ENCODE measurements at regions not wholly inside any gene's neighbourhood (a gene's known extent, or its start where the extent isn't known, plus 50 kb on each side); places are given as distances from the start of the nearest gene placed in this dataset.

DNA sequence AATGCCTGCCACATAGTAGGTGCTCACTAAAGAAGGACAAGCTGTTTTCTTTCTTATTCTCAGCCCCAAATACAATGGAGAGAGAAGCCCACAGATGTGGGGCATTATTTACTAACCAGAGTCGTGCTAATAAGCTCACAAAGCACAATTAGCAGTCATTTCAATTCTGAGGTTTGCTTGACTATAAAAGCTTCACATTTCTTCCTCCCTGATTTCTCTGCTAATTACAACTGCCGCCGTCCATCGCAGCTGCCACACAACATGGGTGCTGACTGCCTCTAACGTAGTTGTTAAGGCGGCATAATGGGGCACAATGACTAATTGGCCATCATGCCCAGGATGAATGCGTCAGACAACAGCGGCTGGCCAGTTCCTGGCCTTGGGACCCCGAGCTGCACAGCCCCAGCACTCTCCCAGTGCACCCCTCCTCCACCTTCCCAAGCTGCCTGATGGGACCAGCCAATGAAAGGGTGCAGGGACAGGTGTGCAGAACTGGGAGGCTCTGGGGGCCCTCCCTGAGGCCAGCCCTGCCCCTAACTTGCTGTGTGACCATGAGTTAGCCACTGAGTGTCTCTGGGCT, 109.2 kb downstream of the CCT6B start:
- H3K36me3 ChIP-seq (replicated peaks in 1 of 2; ENCODE audit: control insufficient read depth in 1 of 2, insufficient read depth in 2 of 2, low read length in 2 of 2) = no peaks in the 10 kb centered on the region
- TF ChIP-seq, protein P1, sequence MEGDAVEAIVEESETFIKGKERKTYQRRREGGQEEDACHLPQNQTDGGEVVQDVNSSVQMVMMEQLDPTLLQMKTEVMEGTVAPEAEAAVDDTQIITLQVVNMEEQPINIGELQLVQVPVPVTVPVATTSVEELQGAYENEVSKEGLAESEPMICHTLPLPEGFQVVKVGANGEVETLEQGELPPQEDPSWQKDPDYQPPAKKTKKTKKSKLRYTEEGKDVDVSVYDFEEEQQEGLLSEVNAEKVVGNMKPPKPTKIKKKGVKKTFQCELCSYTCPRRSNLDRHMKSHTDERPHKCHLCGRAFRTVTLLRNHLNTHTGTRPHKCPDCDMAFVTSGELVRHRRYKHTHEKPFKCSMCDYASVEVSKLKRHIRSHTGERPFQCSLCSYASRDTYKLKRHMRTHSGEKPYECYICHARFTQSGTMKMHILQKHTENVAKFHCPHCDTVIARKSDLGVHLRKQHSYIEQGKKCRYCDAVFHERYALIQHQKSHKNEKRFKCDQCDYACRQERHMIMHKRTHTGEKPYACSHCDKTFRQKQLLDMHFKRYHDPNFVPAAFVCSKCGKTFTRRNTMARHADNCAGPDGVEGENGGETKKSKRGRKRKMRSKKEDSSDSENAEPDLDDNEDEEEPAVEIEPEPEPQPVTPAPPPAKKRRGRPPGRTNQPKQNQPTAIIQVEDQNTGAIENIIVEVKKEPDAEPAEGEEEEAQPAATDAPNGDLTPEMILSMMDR (IDR thresholded peaks at IDR 0.05) = no peak
- H3K9me3 ChIP-seq (replicated peaks in 1 of 2; ENCODE audit: control insufficient read depth in 1 of 2, insufficient read depth in 1 of 2, low read length in 2 of 2) = no peaks in the 10 kb centered on the region
- H3K79me2 ChIP-seq (ENCODE audit: insufficient read depth, low read length) = no peaks in the 10 kb centered on the region
- Mint-ChIP-seq H3K27me3 (ENCODE audit: low read depth in 3 of 3) (peaks cover 2 to 4% (median 2%) of the 10 kb centered on the region in 3 donors), H3K27ac (no peak overlapping the region), H3K9me3 (no peaks in the 10 kb centered on the region), H3K4me3 (no peak overlapping the region), H3K4me1 (peaks cover 17% of the 10 kb centered on the region), H3K36me3 (no peaks in the 10 kb centered on the region)
- no peaks in the 10 kb centered on the region for H3K4me1 ChIP-seq (ENCODE audit: control insufficient read depth in 1 of 2, insufficient read depth in 2 of 2, low read length in 2 of 2)
- DNase-seq = no peak
- no peak overlapping the region for H3K27ac ChIP-seq (ENCODE audit: low read depth in 1 of 2, low read length in 2 of 2)
- no peaks in the 10 kb centered on the region for H4K20me1 ChIP-seq (ENCODE audit: insufficient read depth, low read length)
- 98% methylated on average over 5 of the region's 9 CpGs for WGBS (ENCODE audit: insufficient coverage)
- intact Hi-C loops (cut with micrococcal nuclease) = no loop called here
- H3K4me3 ChIP-seq (replicated peaks in 1 of 3; ENCODE audit: low read depth in 2 of 3, low read length in 3 of 3) = no peak overlapping the region
- H3K27me3 ChIP-seq (ENCODE audit: control insufficient read depth in 2 of 2, insufficient read depth in 2 of 2, low read length in 2 of 2) = no peaks in the 10 kb centered on the region
- no peak overlapping the region for H3K9ac ChIP-seq (ENCODE audit: insufficient read depth, low read length, poor library complexity, severe bottlenecking)
- H3K4me2 ChIP-seq (replicated peaks; ENCODE audit: extremely low read depth, low read length, poor library complexity, severe bottlenecking) = no peak overlapping the region
- no peak overlapping the region for H2AFZ ChIP-seq (ENCODE audit: insufficient read depth, low read depth, low read length, poor library complexity, severe bottlenecking)

DNA sequence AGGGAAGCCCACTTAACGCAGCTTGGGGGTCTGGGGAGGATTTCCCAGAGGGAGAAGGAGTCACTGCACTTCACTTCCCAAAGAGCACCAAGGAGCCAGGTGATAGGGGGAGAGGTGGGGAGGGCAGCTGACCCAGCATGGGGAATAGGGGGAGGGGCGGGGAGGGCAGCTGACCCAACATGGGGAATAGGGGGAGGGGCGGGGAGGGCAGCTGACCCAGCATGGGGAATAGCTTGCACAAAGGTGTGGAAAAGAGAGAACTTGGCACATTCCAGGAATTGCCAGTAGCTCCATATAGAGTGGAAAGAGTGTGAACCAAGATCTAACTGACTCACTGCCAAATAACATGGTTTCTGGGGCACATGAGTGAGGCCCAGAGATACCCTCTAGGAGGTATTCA, 110.3 kb downstream of the CCT6B start:
- Histone ChIP-seq H3K27me3 (ENCODE audit: control insufficient read depth in 2 of 2, insufficient read depth in 2 of 2, low read length in 2 of 2) (no peaks in the 10 kb centered on the region), H3K4me1 (ENCODE audit: control insufficient read depth in 1 of 2, insufficient read depth in 2 of 2, low read length in 2 of 2) (no peaks in the 10 kb centered on the region), H3K79me2 (ENCODE audit: insufficient read depth, low read length) (no peaks in the 10 kb centered on the region), H4K20me1 (ENCODE audit: insufficient read depth, low read length) (no peaks in the 10 kb centered on the region), H3K36me3 (replicated peaks in 1 of 2; ENCODE audit: control insufficient read depth in 1 of 2, insufficient read depth in 2 of 2, low read length in 2 of 2) (no peaks in the 10 kb centered on the region), H3K4me3 (replicated peaks in 1 of 3; ENCODE audit: low read depth in 2 of 3, low read length in 3 of 3) (no peak overlapping the region), H3K9ac (ENCODE audit: insufficient read depth, low read length, poor library complexity, severe bottlenecking) (no peak overlapping the region), H3K27ac (ENCODE audit: low read depth in 1 of 2, low read length in 2 of 2) (no peak overlapping the region), H3K9me3 (replicated peaks in 1 of 2; ENCODE audit: control insufficient read depth in 1 of 2, insufficient read depth in 1 of 2, low read length in 2 of 2) (no peaks in the 10 kb centered on the region), H3K4me2 (replicated peaks; ENCODE audit: extremely low read depth, low read length, poor library complexity, severe bottlenecking) (no peak overlapping the region), H2AFZ (ENCODE audit: insufficient read depth, low read depth, low read length, poor library complexity, severe bottlenecking) (no peak overlapping the region)
- H3K9me3 Mint-ChIP-seq = no peaks in the 10 kb centered on the region
- H3K27me3 Mint-ChIP-seq (ENCODE audit: low read depth in 3 of 3) = peaks cover 2% of the 10 kb centered on the region in 3 donors
- H3K27ac Mint-ChIP-seq = no peak overlapping the region
- H3K4me3 Mint-ChIP-seq = no peak overlapping the region
- WGBS (ENCODE audit: insufficient coverage) = no CpG with 5 or more reads among the region's 3 CpGs
- intact Hi-C loops (cut with micrococcal nuclease) = no loop called here
- TF ChIP-seq, protein P1 (IDR thresholded peaks at IDR 0.05) = no peak
- no peaks in the 10 kb centered on the region for H3K36me3 Mint-ChIP-seq
- H3K4me1 Mint-ChIP-seq = peaks cover 17% of the 10 kb centered on the region
- no peak for DNase-seq
